CD8-positive, alpha-beta memory T cell (primary cell): ENCODE measurements at regions not wholly inside any gene's neighbourhood (a gene's known extent, or its start where the extent isn't known, plus 50 kb on each side); places are given as distances from the start of the nearest gene placed in this dataset.

ENCODE experiments used
- CTCF ChIA-PET: fragments of 350-600 bp; sonication (Branson Sonifier 250); formaldehyde crosslinking; loops from one replicate; lab custom pipeline; 2021; ENCODE audit warnings: antibody characterized with exemption; lab: Charles Lee
- POLR2A ChIA-PET: fragments of 350-600 bp; sonication (Branson Sonifier 250); formaldehyde crosslinking; loops from one replicate; lab custom pipeline; 2021; ENCODE audit warnings: antibody characterized with exemption; lab: Charles Lee
- DNase-seq, 5 donors: peaks; one replicate each; pipeline versions ENCODE4 v3.0.0 to v3.0.0-alpha.2; 2020 to 2022; ENCODE audit warnings: mixed read lengths in 1 of 5
- H3K27ac ChIP-seq: one replicate; pipeline ENCODE4 v1.7.0; 2013; ENCODE audit warnings: low read depth, mild to moderate bottlenecking, low read length, moderate library complexity
- H3K27me3 ChIP-seq: 2 replicates; pipeline ENCODE4 v1.7.0; 2013; ENCODE audit warnings: low read length, mild to moderate bottlenecking; ENCODE audit not compliant: insufficient read depth, poor library complexity, severe bottlenecking
- H3K36me3 ChIP-seq: 2 replicates; pipeline ENCODE4 v1.7.0; 2013; ENCODE audit warnings: mild to moderate bottlenecking, low read length, moderate library complexity; ENCODE audit not compliant: insufficient read depth
- H3K4me1 ChIP-seq: 2 replicates; pipeline ENCODE4 v1.7.0; 2013; ENCODE audit warnings: mild to moderate bottlenecking, low read length, moderate library complexity; ENCODE audit not compliant: insufficient read depth
- H3K4me3 ChIP-seq: 2 replicates; pipeline ENCODE4 v1.7.0; 2013; ENCODE audit warnings: mild to moderate bottlenecking, low read length
- H3K9me3 ChIP-seq: 2 replicates; pipeline ENCODE4 v1.7.0; 2013; ENCODE audit warnings: mild to moderate bottlenecking, low read length
- H3K27ac Mint-ChIP-seq, 8 donors: one replicate each; pipeline ENCODE4 v1.8.0; 2020 to 2021; ENCODE audit warnings: mixed read lengths in 8 of 8, mild to moderate bottlenecking in 6 of 8, inconsistent platforms in 3 of 8, moderate library complexity in 3 of 8
- H3K27me3 Mint-ChIP-seq, 2 donors: one replicate each; pipeline ENCODE4 v1.8.0; 2020 to 2021; ENCODE audit warnings: mixed read lengths in 2 of 2, mild to moderate bottlenecking in 1 of 2, moderate library complexity in 1 of 2
- H3K36me3 Mint-ChIP-seq, 3 donors: one replicate each; pipeline ENCODE4 v1.8.0; 2020 to 2021; ENCODE audit warnings: mixed read lengths in 3 of 3, inconsistent platforms in 1 of 3, mild to moderate bottlenecking in 1 of 3
- H3K4me1 Mint-ChIP-seq, 3 donors: one replicate each; pipeline ENCODE4 v1.8.0; 2020 to 2021; ENCODE audit warnings: mixed read lengths in 3 of 3, inconsistent platforms in 1 of 3, mild to moderate bottlenecking in 1 of 3
- H3K4me3 Mint-ChIP-seq, 7 donors: one replicate each; pipeline ENCODE4 v1.8.0; 2020 to 2021; ENCODE audit warnings: mixed read lengths in 7 of 7, mild to moderate bottlenecking in 6 of 7, moderate library complexity in 4 of 7, inconsistent platforms in 2 of 7
- H3K9me3 Mint-ChIP-seq, 5 donors: one replicate each; pipeline ENCODE4 v1.8.0; 2020 to 2022; ENCODE audit warnings: mixed read lengths in 5 of 5, mild to moderate bottlenecking in 3 of 5, moderate library complexity in 2 of 5, inconsistent platforms in 1 of 5

GRCh38 chr2:236851187-236851586 is 234.5 kb upstream of the COPS8 start:
- no peaks in the 10 kb centered on the region for H3K9me3 ChIP-seq
- no peaks in the 10 kb centered on the region for H3K4me1 ChIP-seq
- H3K4me3 Mint-ChIP-seq = no peak overlapping the region
- no peak for DNase-seq
- H3K27ac ChIP-seq = no peak overlapping the region
- no peaks in the 10 kb centered on the region for H3K4me1 Mint-ChIP-seq
- no peak overlapping the region for H3K4me3 ChIP-seq
- H3K27ac Mint-ChIP-seq = peak overlapping the region in 1 of 8 donors; percentile 30
- peaks cover 6 to 13% of the 10 kb centered on the region in 2 donors for H3K27me3 Mint-ChIP-seq
- ChIA-PET POLR2A (no interaction called here), CTCF (no interaction called here)
- no peaks in the 10 kb centered on the region for H3K36me3 Mint-ChIP-seq
- no peaks in the 10 kb centered on the region for H3K27me3 ChIP-seq
- peaks cover 0 to 3% (median 0%) of the 10 kb centered on the region in 5 donors for H3K9me3 Mint-ChIP-seq
- no peaks in the 10 kb centered on the region for H3K36me3 ChIP-seq

DNA sequence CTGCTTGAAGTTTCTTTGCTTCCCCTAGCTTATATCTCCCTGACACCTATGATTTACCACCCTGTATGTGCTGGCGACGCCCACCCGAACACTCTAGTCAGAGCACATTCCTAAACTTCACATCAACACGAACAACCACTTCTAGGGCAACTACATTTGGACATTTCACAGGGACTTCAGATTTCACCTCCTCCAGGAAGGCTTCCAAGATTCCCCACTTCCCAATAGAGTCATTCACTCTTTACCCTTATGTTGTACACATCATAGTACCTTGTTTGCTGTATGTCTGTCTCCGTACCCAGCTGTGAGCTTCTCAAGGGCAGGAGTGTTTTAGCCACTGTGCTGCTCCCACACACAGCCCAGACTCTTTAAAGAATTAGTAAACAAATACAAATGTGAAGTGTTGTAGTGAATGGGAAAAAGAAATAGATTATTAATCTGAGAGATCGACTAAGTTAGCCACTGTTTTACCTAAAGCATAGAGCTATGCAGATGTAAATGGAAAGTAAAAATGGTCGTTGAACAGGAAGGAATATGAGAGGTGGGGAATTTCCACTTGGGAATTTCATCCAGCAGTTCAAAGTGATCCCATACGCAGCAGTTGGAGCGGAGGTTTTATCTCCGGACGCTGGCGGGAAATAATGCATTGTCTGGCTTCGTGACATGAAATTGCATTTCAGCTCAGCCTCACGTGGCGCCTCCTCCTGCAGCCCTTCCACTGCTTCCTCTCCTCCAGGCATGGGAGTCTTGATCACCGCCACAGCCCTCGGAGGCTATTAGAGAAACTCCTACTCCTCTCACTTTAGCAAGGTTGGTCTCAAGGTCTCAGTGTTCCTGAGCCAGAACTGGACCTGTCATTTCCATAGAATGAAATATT is 233.4 kb upstream of the COPS8 start:
- ChIA-PET CTCF (no interaction called here), POLR2A (no interaction called here)
- Mint-ChIP-seq H3K27ac (no peak overlapping the region), H3K27me3 (peaks cover 6 to 10% of the 10 kb centered on the region in 2 donors), H3K4me1 (no peaks in the 10 kb centered on the region), H3K9me3 (peaks cover 0 to 3% (median 0%) of the 10 kb centered on the region in 5 donors), H3K36me3 (no peaks in the 10 kb centered on the region), H3K4me3 (no peak overlapping the region)
- no peak overlapping the region for H3K27ac ChIP-seq
- no peaks in the 10 kb centered on the region for H3K27me3 ChIP-seq
- no peak overlapping the region for H3K4me3 ChIP-seq
- H3K9me3 ChIP-seq = no peaks in the 10 kb centered on the region
- H3K36me3 ChIP-seq = no peaks in the 10 kb centered on the region
- H3K4me1 ChIP-seq = no peaks in the 10 kb centered on the region
- no peak for DNase-seq

- Mint-ChIP-seq H3K27me3 (peaks cover 6 to 10% of the 10 kb centered on the region in 2 donors), H3K36me3 (no peaks in the 10 kb centered on the region), H3K9me3 (peaks cover 0 to 3% (median 0%) of the 10 kb centered on the region in 5 donors), H3K4me3 (no peak overlapping the region), H3K27ac (no peak overlapping the region), H3K4me1 (no peaks in the 10 kb centered on the region)
- ChIA-PET POLR2A (no interaction called here), CTCF (no interaction called here)
- Histone ChIP-seq H3K27ac (no peak overlapping the region), H3K4me1 (no peaks in the 10 kb centered on the region), H3K4me3 (no peak overlapping the region), H3K27me3 (no peaks in the 10 kb centered on the region), H3K36me3 (no peaks in the 10 kb centered on the region), H3K9me3 (no peaks in the 10 kb centered on the region)
- no peak for DNase-seq
Observed at GRCh38 chr2:236852977-236853374, 232.7 kb upstream of the COPS8 start.

DNA sequence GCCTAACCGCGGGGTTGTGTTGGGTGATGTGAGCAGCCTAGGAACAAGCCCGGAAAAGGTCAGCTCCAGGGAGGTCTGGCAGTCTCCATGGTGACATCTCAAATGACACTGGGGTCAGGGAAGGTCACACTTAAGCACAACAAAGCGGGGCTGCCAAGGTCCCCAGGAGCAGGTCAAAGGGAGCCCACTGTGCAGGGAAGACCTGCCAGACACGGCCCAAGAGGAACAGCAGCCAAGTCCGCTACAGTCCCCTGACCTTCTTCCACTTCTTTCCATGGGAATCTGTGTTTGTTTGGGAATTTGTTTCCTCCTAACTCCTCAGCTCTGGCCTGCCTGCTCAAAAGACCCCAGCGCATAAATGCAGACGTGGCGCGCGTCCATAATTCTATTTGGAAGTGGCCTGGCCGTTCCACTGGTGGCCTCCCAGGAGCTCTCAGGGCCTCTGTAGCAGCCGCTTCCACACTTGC is 232.1 kb upstream of the COPS8 start:
- CTCF ChIA-PET = no interaction called here
- Mint-ChIP-seq H3K9me3 (peaks cover 0 to 3% (median 0%) of the 10 kb centered on the region in 5 donors), H3K4me3 (no peak overlapping the region), H3K27me3 (peaks cover 6 to 10% of the 10 kb centered on the region in 2 donors), H3K4me1 (no peaks in the 10 kb centered on the region), H3K36me3 (no peaks in the 10 kb centered on the region), H3K27ac (no peak overlapping the region)
- Histone ChIP-seq H3K36me3 (no peaks in the 10 kb centered on the region), H3K27ac (no peak overlapping the region), H3K4me3 (no peak overlapping the region), H3K9me3 (no peaks in the 10 kb centered on the region), H3K4me1 (no peaks in the 10 kb centered on the region), H3K27me3 (no peaks in the 10 kb centered on the region)
- no peak for DNase-seq
- POLR2A ChIA-PET = no interaction called here

- CTCF ChIA-PET = no interaction called here
- peaks cover 0 to 3% (median 0%) of the 10 kb centered on the region in 5 donors for H3K9me3 Mint-ChIP-seq
- DNase-seq = no peak
- no peaks in the 10 kb centered on the region for H3K27me3 ChIP-seq
- no peak overlapping the region for H3K27ac Mint-ChIP-seq
- no peaks in the 10 kb centered on the region for H3K9me3 ChIP-seq
- POLR2A ChIA-PET = no interaction called here
- H3K36me3 Mint-ChIP-seq = no peaks in the 10 kb centered on the region
- H3K27me3 Mint-ChIP-seq = peaks cover 4 to 5% of the 10 kb centered on the region in 2 donors
- H3K4me1 ChIP-seq = no peaks in the 10 kb centered on the region
- H3K4me3 Mint-ChIP-seq = no peak overlapping the region
- H3K27ac ChIP-seq = no peak overlapping the region
- H3K36me3 ChIP-seq = no peaks in the 10 kb centered on the region
- H3K4me1 Mint-ChIP-seq = no peaks in the 10 kb centered on the region
- H3K4me3 ChIP-seq = no peak overlapping the region
Observed at GRCh38 chr2:236855176-236855865, 230.4 kb upstream of the COPS8 start.

DNA sequence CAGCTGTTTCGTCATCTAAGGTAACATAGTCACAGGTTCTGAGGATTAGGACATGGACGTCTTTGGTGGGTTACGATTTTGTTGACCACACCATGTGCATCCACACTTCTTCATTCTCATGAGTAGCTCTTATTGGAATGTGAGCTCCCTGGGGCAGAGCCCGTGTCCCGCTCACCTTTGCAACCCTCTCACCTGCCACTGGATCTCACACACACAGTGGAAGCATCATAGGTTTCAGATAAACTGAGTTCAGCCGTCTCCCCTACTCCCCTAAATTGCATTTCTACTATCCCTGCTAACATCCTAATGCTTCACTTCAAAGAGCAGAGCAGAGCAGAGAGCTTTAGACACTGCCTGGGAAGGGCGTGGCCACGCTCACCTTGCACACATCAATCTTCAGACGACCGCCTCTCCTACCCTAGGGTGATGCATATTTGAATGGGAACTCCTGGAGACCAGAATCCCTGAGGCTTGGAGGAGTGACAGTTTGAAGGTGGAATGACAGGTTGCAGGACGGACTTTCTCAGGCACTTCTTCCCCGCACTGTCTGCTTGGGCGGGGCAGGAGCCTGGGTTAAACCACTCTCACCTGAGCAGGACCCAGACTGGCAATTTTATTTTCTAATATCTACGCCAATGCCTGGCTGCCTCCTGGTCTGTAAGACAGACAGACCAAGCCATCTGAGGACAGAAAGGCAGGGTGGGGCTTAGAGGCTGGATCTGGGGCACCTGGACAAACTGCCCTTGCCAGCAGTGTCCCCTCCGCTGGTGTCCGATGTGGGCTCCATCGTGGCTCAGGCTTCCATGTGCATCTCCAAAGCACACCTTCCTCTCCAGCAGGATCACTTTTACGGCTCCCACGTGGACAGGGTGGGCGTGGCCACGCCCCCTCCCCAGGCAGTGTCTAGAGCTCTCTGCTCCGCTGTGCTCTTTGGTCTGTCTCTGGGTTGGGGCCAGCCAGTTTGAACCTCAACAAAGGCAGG is 229.5 kb upstream of the COPS8 start:
- H3K4me3 Mint-ChIP-seq = no peak overlapping the region

GRCh38 chr2:236856848-236857235 is 228.8 kb upstream of the COPS8 start:
- ChIA-PET CTCF (no interaction called here), POLR2A (no interaction called here)
- no peak for DNase-seq
- no peaks in the 10 kb centered on the region for H3K4me1 Mint-ChIP-seq
- Histone ChIP-seq H3K4me3 (no peak overlapping the region), H3K4me1 (no peaks in the 10 kb centered on the region), H3K27ac (no peak overlapping the region), H3K36me3 (no peaks in the 10 kb centered on the region), H3K27me3 (no peaks in the 10 kb centered on the region), H3K9me3 (no peaks in the 10 kb centered on the region)
- no peaks in the 10 kb centered on the region for H3K36me3 Mint-ChIP-seq
- no peak overlapping the region for H3K4me3 Mint-ChIP-seq
- no peaks in the 10 kb centered on the region for H3K9me3 Mint-ChIP-seq
- peaks cover 4 to 5% of the 10 kb centered on the region in 2 donors for H3K27me3 Mint-ChIP-seq
- H3K27ac Mint-ChIP-seq = no peak overlapping the region

More for the DNA sequence above, 229.5 kb upstream of the COPS8 start:
- Histone ChIP-seq H3K27me3 (no peaks in the 10 kb centered on the region), H3K9me3 (no peaks in the 10 kb centered on the region), H3K36me3 (no peaks in the 10 kb centered on the region), H3K27ac (no peak overlapping the region), H3K4me3 (no peak overlapping the region), H3K4me1 (no peaks in the 10 kb centered on the region)
- no peaks in the 10 kb centered on the region for H3K9me3 Mint-ChIP-seq
- H3K4me1 Mint-ChIP-seq = no peaks in the 10 kb centered on the region
- no peak overlapping the region for H3K27ac Mint-ChIP-seq
- POLR2A ChIA-PET = no interaction called here
- H3K27me3 Mint-ChIP-seq = peaks cover 4 to 5% of the 10 kb centered on the region in 2 donors
- DNase-seq = no peak
- H3K36me3 Mint-ChIP-seq = no peaks in the 10 kb centered on the region
- CTCF ChIA-PET = no interaction called here
